MCF 10A (cell line): ENCODE measurements at regions not wholly inside any gene's neighbourhood (a gene's known extent, or its start where the extent isn't known, plus 50 kb on each side); places are given as distances from the start of the nearest gene placed in this dataset.

ENCODE experiments used
- BruUV-seq: library from RNA; stranded (reverse); fragments of 400-500 nt; replicated peaks from 2 replicates; lab custom pipeline; 2021; lab: Mats Ljungman, UMichigan
- CTCF ChIA-PET: fragments of 300-600 bp; sonication (Branson Sonifier 250); formaldehyde crosslinking; extraction: SDS; loops from one replicate; lab custom pipeline; 2021; ENCODE audit warnings: antibody characterized with exemption, inconsistent platforms; lab: Yijun Ruan, JAX
- POLR2A ChIA-PET: fragments of 300-600, 350-650 bp; sonication (Branson Sonifier 250); formaldehyde crosslinking; extraction: SDS; loops from one replicate; lab custom pipeline; 2020; ENCODE audit warnings: antibody characterized with exemption, inconsistent platforms; lab: Yijun Ruan, JAX
- DNase-seq: peaks from one replicate; pipeline ENCODE4 v3.0.0-alpha.2; 2018; ENCODE audit not compliant: unreplicated experiment
- H3K27ac Mint-ChIP-seq: one replicate; pipeline ENCODE4 v1.8.0; 2022; ENCODE audit warnings: mild to moderate bottlenecking, low read depth, mixed read lengths; ENCODE audit not compliant: unreplicated experiment
- H3K27me3 Mint-ChIP-seq: one replicate; pipeline ENCODE4 v1.8.0; 2022; ENCODE audit warnings: mixed read lengths; ENCODE audit not compliant: insufficient read depth, unreplicated experiment
- H3K36me3 Mint-ChIP-seq: one replicate; pipeline ENCODE4 v1.8.0; 2022; ENCODE audit warnings: mild to moderate bottlenecking, moderate library complexity, mixed read lengths; ENCODE audit not compliant: insufficient read depth, unreplicated experiment
- H3K4me1 Mint-ChIP-seq: one replicate; pipeline ENCODE4 v1.8.0; 2022; ENCODE audit warnings: mixed read lengths; ENCODE audit not compliant: insufficient read depth, unreplicated experiment
- H3K4me3 Mint-ChIP-seq: one replicate; pipeline ENCODE4 v1.8.0; 2022; ENCODE audit warnings: mild to moderate bottlenecking, moderate library complexity, mixed read lengths; ENCODE audit not compliant: unreplicated experiment
- H3K9me3 Mint-ChIP-seq: one replicate; pipeline ENCODE4 v1.8.0; 2022; ENCODE audit warnings: mixed read lengths; ENCODE audit not compliant: unreplicated experiment
- intact Hi-C: fragments of 100-400 bp; cut with micrococcal nuclease; formaldehyde crosslinking; loops from 2 replicates; pipeline ENCODE4 v1.14.1; 2022
- TF ChIP-seq, protein P1 (sequence below): fragments of 200-600 bp; IDR thresholded peaks from one replicate; pipeline ENCODE4 v1.8.0; 2022; ENCODE audit warnings: antibody characterized with exemption, mild to moderate bottlenecking; ENCODE audit not compliant: unreplicated experiment

DNA sequence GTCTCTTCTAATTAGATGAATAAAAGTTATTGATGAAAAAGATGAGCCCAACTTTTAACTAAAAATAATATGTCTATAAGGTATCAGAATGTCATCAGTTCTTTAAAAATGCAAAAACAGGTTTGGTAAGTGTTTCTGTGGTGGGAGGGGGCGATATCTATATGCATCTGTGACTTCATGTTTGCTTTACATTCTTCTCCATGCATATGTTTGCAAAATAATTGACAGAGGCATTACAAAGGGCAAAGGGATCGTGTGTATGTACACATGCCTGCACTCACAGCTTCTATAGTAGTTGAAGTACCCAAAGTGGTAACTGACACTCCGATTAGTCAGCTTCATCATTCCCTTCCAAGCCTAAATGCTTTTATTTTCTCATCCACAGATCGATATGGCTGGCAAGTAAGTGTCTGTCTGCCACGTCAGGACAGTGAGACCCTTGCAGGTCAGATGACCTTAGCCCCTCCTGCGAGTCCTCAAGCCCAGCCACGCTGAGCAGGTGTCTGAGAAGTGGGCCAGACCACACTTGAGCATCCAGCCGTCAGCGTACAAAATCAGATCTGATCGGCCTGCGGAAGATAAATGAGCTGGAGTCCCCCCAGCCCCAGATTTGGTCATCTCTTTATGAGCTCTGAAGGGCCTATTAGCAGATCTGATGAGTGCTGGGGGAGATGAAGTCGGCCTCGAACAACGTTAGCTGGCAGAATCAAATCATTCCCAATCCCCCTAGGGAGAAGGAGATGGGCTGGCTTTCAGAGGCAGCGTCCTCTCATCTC is 369.1 kb downstream of the MAFB start:
- H3K4me3 Mint-ChIP-seq: no peak overlapping the region
- H3K27me3 Mint-ChIP-seq: no peaks in the 10 kb centered on the region
- no peak for DNase-seq
- no peaks in the 10 kb centered on the region for H3K36me3 Mint-ChIP-seq
- no TSS peak for BruUV-seq
- ChIA-PET CTCF (interaction anchor here (0.8 to 1.5 kb wide), 5 partner anchors 15 to 385 kb away, joined by 3 to 5 read pairs (median 3); no protein-coding TSS in a partner anchor), POLR2A (no interaction called here)
- no peak overlapping the region for H3K27ac Mint-ChIP-seq
- intact Hi-C loops: no loop called here
- TF ChIP-seq, protein P1, sequence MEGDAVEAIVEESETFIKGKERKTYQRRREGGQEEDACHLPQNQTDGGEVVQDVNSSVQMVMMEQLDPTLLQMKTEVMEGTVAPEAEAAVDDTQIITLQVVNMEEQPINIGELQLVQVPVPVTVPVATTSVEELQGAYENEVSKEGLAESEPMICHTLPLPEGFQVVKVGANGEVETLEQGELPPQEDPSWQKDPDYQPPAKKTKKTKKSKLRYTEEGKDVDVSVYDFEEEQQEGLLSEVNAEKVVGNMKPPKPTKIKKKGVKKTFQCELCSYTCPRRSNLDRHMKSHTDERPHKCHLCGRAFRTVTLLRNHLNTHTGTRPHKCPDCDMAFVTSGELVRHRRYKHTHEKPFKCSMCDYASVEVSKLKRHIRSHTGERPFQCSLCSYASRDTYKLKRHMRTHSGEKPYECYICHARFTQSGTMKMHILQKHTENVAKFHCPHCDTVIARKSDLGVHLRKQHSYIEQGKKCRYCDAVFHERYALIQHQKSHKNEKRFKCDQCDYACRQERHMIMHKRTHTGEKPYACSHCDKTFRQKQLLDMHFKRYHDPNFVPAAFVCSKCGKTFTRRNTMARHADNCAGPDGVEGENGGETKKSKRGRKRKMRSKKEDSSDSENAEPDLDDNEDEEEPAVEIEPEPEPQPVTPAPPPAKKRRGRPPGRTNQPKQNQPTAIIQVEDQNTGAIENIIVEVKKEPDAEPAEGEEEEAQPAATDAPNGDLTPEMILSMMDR: no peak
- peaks cover 8% of the 10 kb centered on the region for H3K4me1 Mint-ChIP-seq
- H3K9me3 Mint-ChIP-seq: no peaks in the 10 kb centered on the region

DNA sequence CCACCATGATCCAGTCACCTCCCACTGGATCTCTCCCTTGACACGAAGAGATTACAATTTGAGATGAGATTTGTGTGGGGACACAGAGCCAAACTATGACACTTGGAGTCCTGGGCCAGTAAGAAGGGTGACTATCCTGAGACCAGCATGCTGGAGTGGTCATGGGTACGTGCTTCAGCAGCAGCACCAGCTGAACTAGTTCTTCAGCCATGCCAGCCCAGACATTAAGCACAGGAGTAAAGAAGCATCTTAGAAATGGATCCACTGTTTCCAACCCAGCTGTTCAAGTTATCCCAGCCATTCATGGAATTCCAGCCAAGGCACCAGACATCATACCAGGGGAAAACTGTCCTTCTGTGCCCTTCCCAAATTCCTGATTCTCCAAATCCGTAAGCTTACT is 370.0 kb downstream of the MAFB start:
- ChIA-PET CTCF (no interaction called here), POLR2A (no interaction called here)
- Mint-ChIP-seq H3K27ac (no peak overlapping the region), H3K36me3 (no peaks in the 10 kb centered on the region), H3K4me1 (peaks cover 8% of the 10 kb centered on the region), H3K4me3 (no peak overlapping the region), H3K9me3 (no peaks in the 10 kb centered on the region), H3K27me3 (no peaks in the 10 kb centered on the region)
- no TSS peak for BruUV-seq
- TF ChIP-seq, protein P1: no peak
- DNase-seq: no peak
- intact Hi-C loops: no loop called here

DNA sequence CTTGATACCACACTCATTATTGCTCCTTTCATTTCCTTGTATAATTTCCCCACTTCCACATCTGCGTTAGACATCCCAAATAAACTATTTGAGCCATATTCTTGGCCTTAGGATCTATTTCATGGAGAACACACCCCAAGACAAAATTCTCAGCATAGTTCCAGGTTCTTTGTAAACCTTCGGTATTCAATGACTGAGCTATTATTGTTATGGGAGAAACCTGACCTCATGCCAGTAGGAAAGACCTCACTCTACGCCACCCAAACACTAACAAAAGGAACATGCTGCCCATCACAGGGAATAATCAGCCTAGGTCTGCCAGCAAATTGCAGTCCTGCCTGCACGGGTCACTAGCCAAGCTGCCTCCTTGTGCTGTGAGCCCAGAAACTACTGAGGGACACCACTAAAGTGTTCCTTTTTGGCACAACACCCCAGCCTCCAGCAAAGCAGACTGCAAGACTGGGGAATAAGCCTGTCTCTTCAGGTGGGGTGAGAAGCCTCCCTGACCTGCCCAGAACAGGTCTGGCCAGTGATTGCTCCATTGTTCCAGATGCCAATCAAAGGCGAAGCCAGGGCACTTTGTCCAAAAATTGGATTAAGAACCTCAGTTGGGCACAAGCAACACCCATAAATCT is 371.8 kb downstream of the MAFB start:
- CTCF ChIA-PET: interaction anchor here (1.0 to 1.8 kb wide), 2 partner anchors 30 to 372 kb away, joined by 3 to 4 read pairs; partner anchors contain the start of gene MAFB
- intact Hi-C loops: no loop called here
- DNase-seq: peak; percentile 12

DNA sequence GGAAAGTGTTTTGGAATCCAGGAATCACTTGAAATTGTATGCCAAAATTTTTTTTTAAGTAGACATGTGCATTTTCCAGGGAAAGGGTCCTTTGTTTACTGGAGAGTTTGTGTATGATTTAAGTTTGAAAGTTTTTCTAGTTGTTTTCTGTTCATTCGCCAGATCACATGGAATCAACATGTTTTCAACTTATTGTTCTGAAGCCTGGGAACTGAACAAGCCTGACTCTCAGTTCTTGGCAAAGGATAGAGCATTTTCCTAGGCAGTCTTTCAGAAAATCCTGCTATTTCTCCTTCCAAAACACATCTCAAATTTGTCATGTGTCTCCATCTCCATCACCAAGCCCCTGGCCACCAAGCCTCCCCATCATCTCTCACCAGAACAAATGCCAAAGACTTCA is 374.8 kb downstream of the MAFB start:
- ChIA-PET CTCF (no interaction called here), POLR2A (interaction anchor here (0.9 kb wide), 1 partner anchor 10 kb away, joined by 4 read pairs; no protein-coding TSS in a partner anchor)
- no TSS peak for BruUV-seq
- intact Hi-C loops: no loop called here
- TF ChIP-seq, protein P1: no peak
- Mint-ChIP-seq H3K27me3 (no peaks in the 10 kb centered on the region), H3K9me3 (no peaks in the 10 kb centered on the region), H3K4me1 (no peaks in the 10 kb centered on the region), H3K36me3 (no peaks in the 10 kb centered on the region), H3K4me3 (no peak overlapping the region), H3K27ac (no peak overlapping the region)
- no peak for DNase-seq

More for the DNA sequence above, 371.8 kb downstream of the MAFB start:
- POLR2A ChIA-PET: interaction anchor here (1.2 kb wide), 1 partner anchor 21 kb away, joined by 3 read pairs; no protein-coding TSS in a partner anchor
- no peaks in the 10 kb centered on the region for H3K36me3 Mint-ChIP-seq
- TF ChIP-seq, protein P1: no peak
- BruUV-seq: no TSS peak
- H3K27ac Mint-ChIP-seq: no peak overlapping the region
- H3K27me3 Mint-ChIP-seq: no peaks in the 10 kb centered on the region
- H3K9me3 Mint-ChIP-seq: no peaks in the 10 kb centered on the region
- no peaks in the 10 kb centered on the region for H3K4me1 Mint-ChIP-seq
- H3K4me3 Mint-ChIP-seq: no peak overlapping the region
